Osteocyte (in vitro differentiated cells): ENCODE measurements at regions not wholly inside any gene's neighbourhood (a gene's known extent, or its start where the extent isn't known, plus 50 kb on each side); places are given as distances from the start of the nearest gene placed in this dataset.

Source experiments
- DNase-seq: peaks from one replicate; pipeline ENCODE4 v3.0.0; 2021; ENCODE audit warnings: mixed read lengths; ENCODE audit not compliant: unreplicated experiment; ENCODE audit errors: extremely low spot score
- H3K27ac Mint-ChIP-seq: one replicate; pipeline ENCODE4 v1.8.0; 2021; ENCODE audit warnings: mild to moderate bottlenecking, mixed read lengths; ENCODE audit not compliant: unreplicated experiment
- H3K27me3 Mint-ChIP-seq: one replicate; pipeline ENCODE4 v1.8.0; 2021; ENCODE audit warnings: mixed read lengths; ENCODE audit not compliant: unreplicated experiment
- H3K36me3 Mint-ChIP-seq: one replicate; pipeline ENCODE4 v1.8.0; 2021; ENCODE audit warnings: mixed read lengths; ENCODE audit not compliant: unreplicated experiment
- H3K4me1 Mint-ChIP-seq: one replicate; pipeline ENCODE4 v1.8.0; 2021; ENCODE audit warnings: mixed read lengths; ENCODE audit not compliant: unreplicated experiment
- H3K4me3 Mint-ChIP-seq: one replicate; pipeline ENCODE4 v1.8.0; 2021; ENCODE audit warnings: mild to moderate bottlenecking, moderate library complexity, mixed read lengths; ENCODE audit not compliant: unreplicated experiment
- H3K9me3 Mint-ChIP-seq: one replicate; pipeline ENCODE4 v1.8.0; 2021; ENCODE audit warnings: mixed read lengths; ENCODE audit not compliant: unreplicated experiment
- TF ChIP-seq, protein P1 (sequence below): fragments of 200-600 bp; sonication (generic); IDR thresholded peaks from 2 replicates; pipeline ENCODE4 v1.5.0; 2021; ENCODE audit warnings: antibody characterized with exemption, mild to moderate bottlenecking, moderate library complexity

DNA sequence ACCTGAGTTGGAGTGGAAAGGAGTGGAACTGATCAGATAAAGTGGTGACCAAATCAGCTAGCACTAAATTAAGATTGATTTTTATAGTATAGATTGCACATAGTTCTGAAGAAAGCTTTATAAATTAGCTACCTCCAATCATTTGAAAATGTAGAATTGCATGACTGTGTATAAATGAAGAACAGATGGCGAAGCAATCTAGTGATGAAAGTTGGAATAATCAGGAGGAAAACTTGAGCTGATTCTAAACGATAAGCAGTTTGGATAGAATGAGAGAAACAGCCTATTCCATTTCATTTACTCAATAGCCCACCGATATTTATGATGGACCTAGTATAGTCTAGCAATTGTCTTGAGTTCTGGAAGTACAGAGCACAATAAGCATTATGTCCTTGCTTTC is 661.5 kb downstream of the PLA2G4A start:
- TF ChIP-seq, protein P1, sequence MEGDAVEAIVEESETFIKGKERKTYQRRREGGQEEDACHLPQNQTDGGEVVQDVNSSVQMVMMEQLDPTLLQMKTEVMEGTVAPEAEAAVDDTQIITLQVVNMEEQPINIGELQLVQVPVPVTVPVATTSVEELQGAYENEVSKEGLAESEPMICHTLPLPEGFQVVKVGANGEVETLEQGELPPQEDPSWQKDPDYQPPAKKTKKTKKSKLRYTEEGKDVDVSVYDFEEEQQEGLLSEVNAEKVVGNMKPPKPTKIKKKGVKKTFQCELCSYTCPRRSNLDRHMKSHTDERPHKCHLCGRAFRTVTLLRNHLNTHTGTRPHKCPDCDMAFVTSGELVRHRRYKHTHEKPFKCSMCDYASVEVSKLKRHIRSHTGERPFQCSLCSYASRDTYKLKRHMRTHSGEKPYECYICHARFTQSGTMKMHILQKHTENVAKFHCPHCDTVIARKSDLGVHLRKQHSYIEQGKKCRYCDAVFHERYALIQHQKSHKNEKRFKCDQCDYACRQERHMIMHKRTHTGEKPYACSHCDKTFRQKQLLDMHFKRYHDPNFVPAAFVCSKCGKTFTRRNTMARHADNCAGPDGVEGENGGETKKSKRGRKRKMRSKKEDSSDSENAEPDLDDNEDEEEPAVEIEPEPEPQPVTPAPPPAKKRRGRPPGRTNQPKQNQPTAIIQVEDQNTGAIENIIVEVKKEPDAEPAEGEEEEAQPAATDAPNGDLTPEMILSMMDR: no peak
- Mint-ChIP-seq H3K27ac (no peak overlapping the region), H3K4me1 (peaks cover 7% of the 10 kb centered on the region), H3K36me3 (no peaks in the 10 kb centered on the region), H3K4me3 (no peak overlapping the region), H3K27me3 (no peaks in the 10 kb centered on the region), H3K9me3 (no peaks in the 10 kb centered on the region)
- DNase-seq: no peak

DNA sequence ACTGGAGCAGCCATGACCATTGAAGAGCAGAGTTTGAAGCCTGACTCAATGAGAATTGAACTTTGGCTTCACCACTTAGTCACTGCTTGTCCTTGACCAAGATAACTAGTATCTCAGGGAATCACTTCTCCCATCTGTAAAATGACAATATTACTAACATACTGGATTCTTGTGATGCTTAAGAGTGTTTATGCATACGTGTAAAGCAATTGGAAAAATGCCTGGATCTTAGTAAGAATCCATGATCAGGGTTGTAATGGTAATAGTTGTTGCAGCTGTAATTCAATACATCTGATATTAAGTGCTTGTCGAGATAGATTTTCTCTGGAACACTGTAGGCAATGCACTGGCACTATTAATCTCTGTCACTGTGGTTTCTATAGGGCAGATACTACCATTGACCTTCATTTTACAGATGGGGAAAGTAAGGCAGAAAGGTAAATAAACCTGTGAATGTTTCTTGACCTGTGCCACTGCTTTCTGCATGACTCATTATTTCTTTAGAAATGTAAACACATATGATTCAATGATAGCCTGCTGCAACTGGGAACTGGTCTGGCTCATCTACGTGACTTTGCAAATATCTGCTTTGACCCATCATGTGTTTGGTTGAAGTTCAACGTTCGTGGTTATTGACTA is 662.5 kb downstream of the PLA2G4A start:
- TF ChIP-seq, protein P1: no peak
- Mint-ChIP-seq H3K4me3 (no peak overlapping the region), H3K4me1 (peaks cover 7% of the 10 kb centered on the region), H3K27ac (no peak overlapping the region), H3K27me3 (no peaks in the 10 kb centered on the region), H3K36me3 (no peaks in the 10 kb centered on the region), H3K9me3 (no peaks in the 10 kb centered on the region)
- DNase-seq: no peak

DNA sequence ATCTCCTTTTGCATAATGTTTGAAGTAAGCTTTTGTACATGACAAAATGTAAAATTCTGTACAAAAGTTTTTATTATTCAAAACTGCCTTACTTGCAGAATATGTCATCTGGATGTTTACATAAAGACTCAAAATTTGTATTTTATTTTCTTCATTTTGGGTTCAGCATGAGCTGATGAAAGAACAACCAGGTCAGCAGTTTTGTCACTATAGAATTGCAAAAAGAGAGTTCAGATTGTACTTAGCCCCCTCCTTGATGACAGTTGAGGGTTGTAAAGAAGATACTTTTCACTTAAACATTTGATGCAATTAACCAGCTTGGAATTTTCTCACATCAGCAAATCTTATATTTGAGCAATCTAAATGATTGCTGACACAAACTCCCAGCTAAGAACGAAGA is 669.3 kb downstream of the PLA2G4A start:
- Mint-ChIP-seq H3K9me3 (no peaks in the 10 kb centered on the region), H3K36me3 (no peaks in the 10 kb centered on the region), H3K4me3 (no peak overlapping the region), H3K4me1 (no peaks in the 10 kb centered on the region), H3K27me3 (no peaks in the 10 kb centered on the region), H3K27ac (no peak overlapping the region)
- TF ChIP-seq, protein P1: no peak
- DNase-seq: no peak

DNA sequence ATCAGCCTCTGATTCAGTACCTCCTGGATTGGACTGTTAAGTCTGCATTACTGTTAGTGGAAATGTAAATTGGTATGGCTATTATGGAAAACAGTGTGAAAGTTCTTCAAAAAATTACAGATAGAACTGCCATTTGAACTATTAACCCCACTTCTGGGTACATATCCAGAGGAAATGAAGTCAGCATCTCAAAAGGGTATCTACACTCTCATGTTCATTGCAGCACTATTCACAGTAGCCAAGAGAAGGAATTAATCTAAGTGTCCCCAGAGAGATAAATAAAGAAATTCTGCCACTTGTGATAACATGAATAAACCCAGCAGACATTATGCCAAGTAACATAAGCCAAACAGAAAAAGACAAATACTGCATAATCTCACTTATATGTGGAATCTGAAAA is 676.0 kb downstream of the PLA2G4A start:
- H3K36me3 Mint-ChIP-seq: no peaks in the 10 kb centered on the region
- TF ChIP-seq, protein P1: no peak
- no peak overlapping the region for H3K27ac Mint-ChIP-seq
- no peak for DNase-seq
- H3K4me3 Mint-ChIP-seq: no peak overlapping the region
- peaks cover 4% of the 10 kb centered on the region for H3K4me1 Mint-ChIP-seq
- H3K27me3 Mint-ChIP-seq: no peaks in the 10 kb centered on the region
- peaks cover 3% of the 10 kb centered on the region for H3K9me3 Mint-ChIP-seq

DNA sequence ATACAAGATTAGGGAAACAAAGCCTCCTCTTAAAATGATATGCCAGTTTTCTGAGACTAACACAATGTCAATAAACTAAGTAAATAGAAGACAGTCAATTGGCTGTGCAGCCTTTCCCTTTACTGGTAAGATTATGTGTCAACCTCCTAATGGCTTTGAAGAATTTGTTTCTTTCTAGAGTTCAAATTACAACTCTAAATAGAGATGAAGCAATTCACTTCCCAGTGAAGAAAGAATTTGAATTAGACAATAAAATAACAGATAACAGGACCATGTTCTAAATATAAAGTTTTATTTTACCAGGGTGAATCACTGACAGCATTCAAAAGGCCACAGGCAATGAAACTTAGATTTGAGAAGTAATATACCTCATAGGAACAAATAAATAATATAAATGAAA is 680.3 kb downstream of the PLA2G4A start:
- H3K27me3 Mint-ChIP-seq: no peaks in the 10 kb centered on the region
- peaks cover 3% of the 10 kb centered on the region for H3K9me3 Mint-ChIP-seq
- H3K27ac Mint-ChIP-seq: no peak overlapping the region
- TF ChIP-seq, protein P1: no peak
- peaks cover 4% of the 10 kb centered on the region for H3K4me1 Mint-ChIP-seq
- no peak overlapping the region for H3K4me3 Mint-ChIP-seq
- H3K36me3 Mint-ChIP-seq: no peaks in the 10 kb centered on the region
- DNase-seq: no peak
